ENCODE measurements at regions not wholly inside any gene's neighbourhood (a gene's known extent, or its start where the extent isn't known, plus 50 kb on each side); places are given as distances from the start of the nearest gene placed in this dataset.
"Not testable (repeated sequence)": the region's sequence is repeated elsewhere in the genome, so short reads cannot be mapped to it uniquely, and the experiment has no call there.

GRCh38 chr16:59527206-59527997 lies 793.3 kb upstream of the GOT2 start:
- ATAC-seq = no peak

GRCh38 chr16:59522826-59523225 lies 788.7 kb upstream of the GOT2 start:
- DNase-seq (no peak), ATAC-seq (no peak)

More at GRCh38 chr16:59527206-59527997, 793.3 kb upstream of the GOT2 start:
- no peak for DNase-seq

- not testable (repeated sequence) for DNase-seq, ATAC-seq
Measured at GRCh38 chr16:59518721-59519120, 784.6 kb upstream of the GOT2 start.

- ATAC-seq (no peak), DNase-seq (no peak)
Measured at GRCh38 chr16:59514651-59515050, 780.5 kb upstream of the GOT2 start.

- no peak for ATAC-seq
- no peak for DNase-seq
Measured at GRCh38 chr16:59510008-59510424, 775.9 kb upstream of the GOT2 start.

GRCh38 chr16:59500601-59501000 lies 766.5 kb upstream of the GOT2 start:
- ATAC-seq = no peak
- no peak for DNase-seq

- DNase-seq (no peak), ATAC-seq (no peak)
Measured at GRCh38 chr16:59487067-59487466, 753.0 kb upstream of the GOT2 start.

GRCh38 chr16:59484833-59485516 lies 750.9 kb upstream of the GOT2 start:
- no peak for ATAC-seq

GRCh38 chr16:59478838-59479237 lies 744.7 kb upstream of the GOT2 start:
- ATAC-seq (no peak), DNase-seq (no peak)

More at GRCh38 chr16:59484833-59485516, 750.9 kb upstream of the GOT2 start:
- DNase-seq = no peak

- DNase-seq = no peak
- no peak for ATAC-seq
Measured at GRCh38 chr16:59470556-59470955, 736.4 kb upstream of the GOT2 start.

GRCh38 chr16:59469266-59469665 lies 735.1 kb upstream of the GOT2 start:
- DNase-seq = no peak
- no peak for ATAC-seq

- DNase-seq = no peak
- no peak for ATAC-seq
Measured at GRCh38 chr16:59463776-59464175, 729.7 kb upstream of the GOT2 start.

- no peak for DNase-seq
Measured at GRCh38 chr16:59459806-59460205, 725.7 kb upstream of the GOT2 start.

GRCh38 chr16:59455497-59455896 lies 721.4 kb upstream of the GOT2 start:
- DNase-seq = no peak
- no peak for ATAC-seq

More at GRCh38 chr16:59459806-59460205, 725.7 kb upstream of the GOT2 start:
- no peak for ATAC-seq

GRCh38 chr16:59450513-59450912 lies 716.4 kb upstream of the GOT2 start:
- not testable (repeated sequence) for DNase-seq, ATAC-seq

GRCh38 chr16:59440502-59440901 lies 706.4 kb upstream of the GOT2 start:
- DNase-seq (no peak), ATAC-seq (no peak)

- no peak for ATAC-seq
- no peak for DNase-seq
Measured at GRCh38 chr16:59432896-59433295, 698.8 kb upstream of the GOT2 start.

- ATAC-seq = no peak
- no peak for DNase-seq
Measured at GRCh38 chr16:59432276-59432675, 698.2 kb upstream of the GOT2 start.

- no peak for ATAC-seq
- no peak for DNase-seq
Measured at GRCh38 chr16:59424714-59425273, 690.7 kb upstream of the GOT2 start.

GRCh38 chr16:59411961-59412841 lies 678.1 kb upstream of the GOT2 start:
- no peak for DNase-seq
- no peak for ATAC-seq

GRCh38 chr16:59410451-59410850 lies 676.3 kb upstream of the GOT2 start:
- DNase-seq = no peak
- ATAC-seq = no peak

GRCh38 chr16:59405802-59406201 lies 671.7 kb upstream of the GOT2 start:
- DNase-seq (no peak), ATAC-seq (no peak)
